Epithelial cell of prostate (primary cell): ENCODE measurements at regions not wholly inside any gene's neighbourhood (a gene's known extent, or its start where the extent isn't known, plus 50 kb on each side); places are given as distances from the start of the nearest gene placed in this dataset.

ENCODE experiments used
- DNase-seq: peaks from one replicate; pipeline ENCODE4 v3.0.0-alpha.2; 2011; ENCODE audit warnings: low read depth, low spot score
- H3K27ac ChIP-seq: fragments of 450-650 bp; 2 replicates; pipeline ENCODE4 v1.5.1; 2017; ENCODE audit warnings: mild to moderate bottlenecking

DNA sequence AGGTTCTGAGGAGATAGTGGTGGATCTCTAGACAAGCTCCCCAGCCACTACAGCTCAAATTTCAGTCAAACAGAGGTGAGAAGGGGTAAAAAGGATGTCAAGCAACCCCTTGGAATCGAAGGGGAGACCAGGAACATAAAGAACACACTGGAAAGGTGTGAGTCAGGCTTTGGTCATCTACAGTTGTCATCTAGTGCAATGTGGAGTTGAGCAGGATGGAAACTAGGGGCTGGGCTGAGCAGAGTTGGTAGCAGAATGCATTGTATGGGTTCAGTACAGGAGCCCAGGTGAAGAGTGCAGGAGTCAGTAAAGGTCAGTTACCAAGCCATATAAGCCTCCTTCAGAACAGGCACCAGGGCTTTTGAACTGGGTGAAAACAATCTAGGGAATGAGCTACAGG lies 52.7 kb upstream of the VAV3 start:
- DNase-seq = no peak
- peak overlapping the region; percentile 33 for H3K27ac ChIP-seq

DNA sequence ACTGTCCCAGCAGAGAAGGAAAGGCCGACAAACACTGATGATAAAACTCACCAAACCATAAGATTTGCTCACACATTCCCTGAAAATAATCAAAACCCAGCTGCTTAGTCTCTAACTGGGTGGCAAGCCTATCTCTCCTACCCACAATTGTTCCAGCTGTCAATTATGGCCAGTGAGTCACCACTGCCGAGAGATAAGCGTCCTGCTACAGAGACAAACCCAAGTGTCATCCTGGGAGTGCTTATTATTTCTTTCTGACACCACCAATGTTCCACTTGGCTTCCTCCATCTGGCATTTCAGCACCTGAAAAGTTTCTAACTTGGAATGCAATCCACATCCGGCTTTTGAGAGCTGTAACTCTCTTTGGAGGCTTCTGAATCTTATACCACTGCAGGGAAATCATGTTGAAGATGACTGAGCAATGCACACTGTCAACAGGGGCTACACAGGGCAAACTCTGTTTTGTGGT lies 51.5 kb upstream of the VAV3 start:
- no peak for DNase-seq

More for the DNA sequence above, 51.5 kb upstream of the VAV3 start:
- H3K27ac ChIP-seq = peak overlapping the region; percentile 33
